GM19351 (cell line): ENCODE measurements at regions not wholly inside any gene's neighbourhood (a gene's known extent, or its start where the extent isn't known, plus 50 kb on each side); places are given as distances from the start of the nearest gene placed in this dataset.
"Not testable (repeated sequence)": the region's sequence is repeated elsewhere in the genome, so short reads cannot be mapped to it uniquely, and the experiment has no call there.

Experiments
- ATAC-seq: cut with Tn5 transposase; IDR thresholded peaks from one replicate; pipeline ENCODE4 v1.9.1; 2021; ENCODE audit warnings: mild to moderate bottlenecking, moderate library complexity; ENCODE audit not compliant: unreplicated experiment

DNA sequence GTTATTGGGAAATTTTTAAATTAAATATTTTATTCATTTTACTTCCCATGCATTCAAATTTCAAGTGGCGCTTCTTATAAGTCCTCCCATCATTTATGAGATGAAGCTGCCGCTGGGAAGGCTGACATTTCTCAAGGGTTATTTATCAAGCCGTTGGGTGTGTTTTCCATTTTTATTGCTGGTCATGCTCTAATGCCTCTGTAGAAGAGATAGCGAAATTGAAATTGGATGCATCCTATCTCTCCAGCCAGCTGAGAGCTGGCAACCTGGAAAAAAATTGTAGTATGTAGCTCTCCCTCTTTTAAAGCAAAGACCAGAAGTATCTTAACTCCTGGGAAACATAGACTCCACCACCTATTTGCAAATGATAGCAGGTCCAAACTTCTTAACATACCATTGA, 135.9 kb downstream of the C6orf118 start:
- ATAC-seq: no peak

DNA sequence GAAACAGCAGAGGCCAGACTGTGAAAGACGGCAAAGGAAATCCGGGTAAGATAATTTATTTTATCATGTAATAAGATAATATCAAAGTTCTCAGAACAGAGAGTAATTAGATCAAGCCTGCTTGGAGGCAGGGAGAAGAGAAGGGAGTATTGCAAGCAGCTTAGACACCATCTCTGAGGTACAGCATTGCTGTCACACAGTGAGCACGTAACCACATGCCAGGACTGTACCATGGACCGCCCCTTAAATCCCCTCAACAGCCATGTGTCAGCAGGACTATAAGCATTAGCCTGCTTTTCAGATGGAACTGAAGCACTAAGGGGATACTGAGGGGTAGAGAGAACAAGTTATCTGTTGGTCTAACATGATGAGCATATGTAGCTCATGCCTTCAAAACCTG, 141.5 kb downstream of the C6orf118 start:
- ATAC-seq: no peak

GRCh38 chr6:165167311-165167710, 142.1 kb downstream of the C6orf118 start:
- no peak for ATAC-seq

DNA sequence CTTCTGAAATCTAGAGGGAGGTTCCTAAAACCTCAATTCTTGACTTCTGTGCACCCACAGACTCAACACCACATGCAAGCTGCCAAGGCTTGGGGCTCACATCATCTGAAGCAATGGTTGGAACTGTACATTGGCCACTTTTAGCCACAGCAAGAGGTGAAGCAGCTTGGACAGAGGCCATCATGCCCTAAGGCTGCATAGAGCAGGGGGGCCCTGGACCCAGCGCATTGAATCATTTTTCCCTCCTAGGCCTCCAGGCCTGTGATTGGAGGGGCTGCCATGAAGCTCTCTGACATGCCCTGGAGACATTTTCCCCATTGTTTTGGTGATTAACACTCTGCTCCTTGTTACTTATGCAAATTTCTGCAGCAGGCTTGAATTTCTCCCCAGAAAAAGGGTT, 145.9 kb downstream of the C6orf118 start:
- ATAC-seq: no peak

DNA sequence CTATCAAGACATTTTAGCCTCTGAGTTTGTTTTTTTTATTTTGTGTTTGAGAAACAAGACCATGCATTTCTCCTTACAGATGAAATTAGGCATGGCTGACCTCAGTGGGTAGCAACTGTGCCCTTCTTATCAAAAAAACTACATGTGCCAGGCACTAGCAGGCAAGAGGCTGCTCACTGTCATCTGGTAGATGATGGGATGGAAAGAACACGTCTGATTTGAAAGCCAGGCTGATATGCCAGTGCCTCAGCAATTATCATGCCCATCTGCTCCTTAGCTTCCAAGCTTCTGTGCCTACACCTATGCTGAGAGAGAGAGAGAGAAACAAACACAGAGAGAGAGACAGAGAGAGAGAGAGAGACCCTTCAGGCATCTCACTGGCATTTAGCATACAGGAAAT, 149.9 kb downstream of the C6orf118 start:
- ATAC-seq: no peak

DNA sequence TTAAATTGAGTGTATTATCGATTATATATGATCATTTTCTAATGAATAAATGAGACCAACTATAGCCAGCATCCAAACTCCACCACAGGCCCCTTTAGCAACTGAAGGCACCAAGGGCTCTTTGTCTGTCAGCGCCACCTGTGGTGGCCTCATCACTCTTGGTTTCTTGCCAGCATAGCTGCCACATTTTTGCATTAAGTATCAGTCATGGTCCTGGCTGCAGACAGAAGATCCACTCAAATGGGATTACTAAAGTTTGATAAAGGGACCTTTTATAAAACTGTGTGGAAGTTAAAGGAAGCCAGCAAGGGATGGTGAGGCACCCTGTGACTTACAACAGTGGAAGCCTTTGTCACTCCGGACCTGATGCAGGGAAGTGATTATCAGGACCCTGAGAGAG, 162.9 kb downstream of the C6orf118 start:
- ATAC-seq: no peak

- no peak for ATAC-seq
Observed at GRCh38 chr6:165135889-165136288, 173.5 kb downstream of the C6orf118 start.

GRCh38 chr6:165129086-165129485, 180.3 kb downstream of the C6orf118 start:
- ATAC-seq: no peak

DNA sequence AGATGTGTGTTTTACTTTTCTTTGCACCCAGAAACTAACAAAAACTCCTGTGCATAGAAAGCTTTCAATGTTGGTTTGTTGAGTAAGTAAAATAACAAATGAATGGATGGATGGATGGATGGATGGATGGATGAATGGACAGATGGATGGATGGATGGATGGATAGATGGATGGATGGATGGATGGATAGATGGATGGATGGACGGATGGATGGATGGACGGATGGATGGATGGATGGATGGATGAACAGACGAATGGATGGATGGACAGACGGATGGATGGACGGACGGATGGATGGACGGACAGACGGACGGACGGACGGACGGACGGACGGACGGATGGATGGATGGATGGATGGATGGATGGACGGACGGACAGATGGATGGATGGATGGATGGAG, 181.7 kb downstream of the C6orf118 start:
- ATAC-seq: not testable (repeated sequence)

DNA sequence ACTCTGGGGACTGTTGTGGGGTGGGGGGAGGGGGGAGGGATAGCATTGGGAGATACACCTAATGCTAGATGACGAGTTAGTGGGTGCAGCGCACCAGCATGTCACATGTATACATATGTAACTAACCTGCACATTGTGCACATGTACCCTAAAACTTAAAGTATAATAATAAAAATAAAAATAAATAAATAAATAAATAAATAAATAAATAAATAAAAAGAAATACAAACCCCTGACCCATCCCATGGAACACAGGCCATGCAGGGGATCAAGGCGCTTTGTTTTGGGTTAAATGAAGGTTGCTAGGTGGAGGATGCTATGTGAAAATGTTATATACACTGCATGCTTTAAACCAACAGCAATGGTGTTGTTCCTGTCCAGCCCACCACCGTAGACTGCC, 184.7 kb downstream of the C6orf118 start:
- not testable (repeated sequence) for ATAC-seq

DNA sequence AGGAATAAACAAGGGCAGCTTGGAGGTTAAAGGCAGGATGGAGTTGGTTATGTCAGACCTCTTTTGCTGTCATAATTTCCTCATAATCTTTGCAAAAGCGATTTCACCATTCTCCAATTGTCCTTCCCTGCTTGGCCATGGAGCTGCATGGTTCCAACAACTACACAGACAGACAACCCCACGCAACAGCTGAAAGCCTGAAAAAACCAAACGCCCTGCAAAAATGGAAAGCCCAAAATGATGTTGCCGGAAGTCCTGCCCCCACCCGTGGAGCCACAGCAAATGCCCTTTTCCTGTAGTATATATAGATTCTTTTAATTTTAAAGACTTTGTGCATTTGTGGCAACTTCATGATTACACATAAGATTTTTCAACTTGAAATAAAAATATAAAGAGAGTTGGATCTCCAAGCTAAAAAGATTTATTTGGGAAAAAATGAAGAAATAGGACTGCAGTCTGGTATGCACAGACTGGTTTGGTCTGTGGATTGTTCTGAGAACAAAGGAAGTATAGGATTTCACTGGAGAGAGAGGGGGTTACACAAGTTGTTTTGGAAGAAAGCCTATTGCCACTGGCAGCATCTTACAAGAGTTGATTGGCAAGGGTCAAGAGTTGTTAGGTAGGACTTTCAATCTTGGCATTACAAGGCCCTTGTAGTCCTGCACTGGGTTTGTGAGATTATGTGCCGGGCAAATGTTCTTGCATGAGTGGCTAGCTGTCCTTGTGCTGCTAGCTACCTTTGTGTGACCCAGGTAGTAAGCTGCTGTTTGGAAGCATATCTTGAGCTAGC, 190.0 kb downstream of the C6orf118 start:
- no peak for ATAC-seq

GRCh38 chr6:165118736-165119135, 190.7 kb downstream of the C6orf118 start:
- ATAC-seq: no peak

GRCh38 chr6:165117806-165118205, 191.6 kb downstream of the C6orf118 start:
- ATAC-seq: no peak

DNA sequence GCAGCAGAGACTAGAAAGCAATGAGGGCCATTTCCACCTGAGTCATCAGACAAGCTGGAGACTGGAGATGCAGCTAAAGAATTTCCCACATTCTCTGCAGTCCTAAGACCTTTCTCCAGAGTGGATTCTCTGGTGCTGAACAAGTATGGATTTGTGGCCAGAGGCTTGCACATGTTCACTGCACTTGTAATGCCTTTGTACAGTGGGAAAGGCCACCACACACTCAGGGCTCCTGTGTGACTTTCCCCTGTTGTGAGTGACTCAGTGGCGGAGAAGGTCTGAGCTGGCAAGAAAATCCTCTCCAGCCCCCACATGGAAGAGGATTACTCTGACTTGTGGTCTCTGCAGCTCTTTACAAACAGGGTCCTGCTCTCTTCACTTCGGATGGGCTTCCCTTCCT, 192.3 kb downstream of the C6orf118 start:
- ATAC-seq: no peak

- ATAC-seq: no peak
Observed at GRCh38 chr6:165110860-165111259, 198.5 kb downstream of the C6orf118 start.

DNA sequence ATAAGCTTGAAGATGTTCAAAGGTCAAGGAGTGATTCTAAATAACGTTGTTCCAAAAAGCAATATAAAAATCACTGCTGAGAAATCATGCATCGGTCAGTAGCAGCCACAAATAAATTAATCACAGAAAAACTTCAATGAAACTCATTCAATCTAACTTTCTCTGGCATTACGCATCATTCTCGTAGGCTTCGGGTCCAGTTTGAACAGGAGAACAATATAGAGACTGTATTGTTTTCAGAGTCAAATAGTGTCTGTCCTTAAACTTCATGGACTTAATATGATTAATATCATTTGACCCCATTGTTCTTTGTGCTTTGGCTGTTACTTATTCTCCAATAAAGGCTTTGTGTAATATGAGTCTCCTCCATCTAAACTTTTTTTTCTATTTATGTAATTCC, 200.4 kb downstream of the C6orf118 start:
- no peak for ATAC-seq

DNA sequence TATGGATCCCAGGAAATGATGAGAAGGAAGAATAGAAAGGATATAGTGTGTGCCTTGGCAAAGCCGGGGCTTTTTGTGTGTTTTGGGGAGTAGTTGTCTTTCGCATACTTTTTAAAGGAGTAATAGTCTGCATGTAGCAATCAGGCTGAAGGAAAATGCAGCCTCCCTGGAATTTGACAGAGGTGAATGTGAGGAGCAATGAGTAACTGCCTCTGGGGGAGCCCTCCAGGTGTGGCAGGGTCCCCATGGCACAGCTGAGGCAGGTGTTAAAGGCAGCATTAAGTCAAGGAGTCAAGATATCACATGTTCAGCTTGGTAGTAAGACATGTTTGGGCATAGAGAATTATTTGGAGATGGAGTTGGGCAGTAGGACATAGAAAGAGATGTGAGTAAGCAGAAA, 203.1 kb downstream of the C6orf118 start:
- ATAC-seq: no peak

DNA sequence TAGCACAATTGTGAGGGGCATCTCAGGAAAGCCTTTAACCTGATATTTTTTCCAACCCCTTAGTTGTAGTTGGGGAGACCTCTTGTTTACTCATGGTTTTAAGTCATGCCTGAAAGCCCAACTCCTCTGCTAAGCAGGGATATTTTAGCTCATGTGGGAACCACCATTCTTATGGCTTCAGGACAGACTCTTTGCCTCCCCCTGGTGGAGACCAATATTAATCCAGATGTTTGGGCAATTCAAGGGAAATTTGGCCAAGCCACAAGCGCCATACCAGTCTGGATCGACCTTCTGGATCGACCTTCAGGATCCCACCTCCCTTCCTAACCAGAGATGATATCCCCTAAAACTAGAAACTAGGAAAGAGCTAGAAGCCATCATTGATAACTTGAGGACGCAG, 211.2 kb downstream of the C6orf118 start:
- ATAC-seq: no peak

DNA sequence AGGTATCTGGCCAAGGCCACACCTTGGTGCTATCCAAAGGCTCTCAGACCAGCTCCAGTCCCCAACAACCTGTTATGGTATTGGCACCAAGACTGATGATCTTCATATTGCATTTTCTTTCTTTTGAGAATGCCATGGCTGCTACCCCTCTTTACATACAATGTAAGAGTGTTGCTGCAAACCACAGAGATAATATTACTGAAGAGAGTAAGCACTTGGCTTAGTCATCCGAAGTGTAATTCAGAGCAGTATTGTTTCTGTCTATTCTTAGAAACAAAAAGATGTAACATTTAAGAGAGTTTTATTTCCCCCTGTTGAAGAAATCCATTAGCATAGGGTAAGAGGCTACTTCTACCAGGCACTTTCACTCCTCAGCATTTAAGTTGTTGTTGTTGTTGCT, 212.5 kb downstream of the C6orf118 start:
- ATAC-seq: no peak

GRCh38 chr6:165096209-165096608, 213.2 kb downstream of the C6orf118 start:
- no peak for ATAC-seq

DNA sequence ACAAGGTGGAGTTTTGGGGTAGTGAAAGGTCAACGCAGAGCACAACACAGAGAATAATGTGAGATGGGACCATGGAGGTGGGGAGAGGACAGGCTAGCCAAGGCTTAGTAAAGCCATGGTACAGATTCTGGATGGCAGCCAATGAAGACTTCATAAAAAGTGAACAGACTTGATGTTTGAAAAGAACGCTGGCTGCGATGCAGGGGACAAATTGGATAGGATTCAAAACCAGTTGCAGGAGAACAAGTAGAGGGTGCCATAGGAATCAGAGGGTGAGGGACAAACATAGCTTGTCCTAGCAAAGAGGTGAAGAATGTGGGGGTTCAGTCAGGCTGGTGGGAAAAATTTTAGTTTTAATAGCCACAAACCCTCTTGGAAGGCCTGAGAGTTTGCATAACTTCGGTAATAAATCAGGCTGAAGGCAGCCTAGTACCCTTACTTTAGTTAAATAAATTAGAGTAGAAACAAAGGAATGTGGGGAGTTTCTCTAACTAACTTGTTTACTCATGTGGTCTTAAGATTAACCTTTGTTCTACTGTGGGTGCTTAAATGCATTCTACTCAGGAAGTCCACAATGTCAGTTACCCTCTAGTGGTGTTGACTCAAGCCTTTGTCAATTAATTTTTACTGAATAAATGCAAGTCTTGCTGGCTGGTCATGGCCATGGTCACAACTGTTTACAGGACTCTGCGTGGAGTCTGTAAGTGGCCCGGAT, 216.4 kb downstream of the C6orf118 start:
- no peak for ATAC-seq

DNA sequence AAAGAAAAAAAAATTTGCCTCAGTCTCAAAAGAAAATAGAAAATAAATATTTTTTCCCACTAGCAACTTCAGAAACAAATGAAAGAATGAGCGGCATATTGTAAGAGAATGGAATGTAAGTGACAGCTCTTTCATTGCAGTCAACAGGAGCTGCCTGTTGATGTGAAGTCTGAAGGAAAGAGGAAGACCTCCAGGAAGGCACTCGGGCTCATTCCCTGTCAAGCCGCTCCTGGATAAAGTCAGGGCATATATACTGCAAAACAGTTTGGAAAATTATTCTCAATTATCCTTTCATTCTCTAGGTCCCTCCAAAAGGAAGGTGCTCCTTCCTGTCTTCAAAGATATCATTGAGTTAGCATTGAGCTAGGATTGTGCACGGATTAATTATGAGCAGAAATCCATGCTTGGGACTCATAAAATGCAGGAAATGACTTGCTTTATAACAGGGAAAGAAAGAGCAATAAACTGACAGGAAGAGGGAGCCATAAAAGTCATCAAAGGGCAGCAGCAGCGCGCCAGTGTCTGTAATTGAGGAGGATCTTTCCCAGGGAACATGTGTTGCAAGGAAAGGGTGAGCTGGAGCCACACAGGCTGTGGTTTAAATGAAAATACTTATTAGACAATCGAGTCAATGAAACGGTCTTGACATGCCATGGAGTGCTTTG, 218.2 kb downstream of the C6orf118 start:
- no peak for ATAC-seq
